Upper lobe of left lung (tissue), 4 donors: ENCODE measurements at regions not wholly inside any gene's neighbourhood (a gene's known extent, or its start where the extent isn't known, plus 50 kb on each side); places are given as distances from the start of the nearest gene placed in this dataset.

Experiments used
- CTCF ChIP-seq, 6 experiments: fragments of 450-650 bp in 4 of 6; fragments of 200-600 bp in 2 of 6; sonication (generic) in 2 of 6; IDR thresholded peaks; one replicate each; pipeline ENCODE4 v1.5.1; 2016 to 2019; ENCODE audit warnings: antibody characterized with exemption in 6 of 6
- EP300 ChIP-seq, 4 donors: sonication (generic); formaldehyde crosslinking; IDR thresholded peaks; one replicate each; pipeline ENCODE4 v1.5.1; 2017; ENCODE audit warnings: antibody characterized with exemption in 4 of 4, control low read depth in 2 of 4

- TF ChIP-seq CTCF (IDR thresholded peaks at IDR 0.05) (no peak), EP300 (IDR thresholded peaks at IDR 0.05) (no peak)
Measured at GRCh38 chr2:43131890-43132682, 94.3 kb downstream of the ZFP36L2 start.
